H1 (cell line): ENCODE measurements at regions not wholly inside any gene's neighbourhood (a gene's known extent, or its start where the extent isn't known, plus 50 kb on each side); places are given as distances from the start of the nearest gene placed in this dataset.

Source experiments
- CTCF ChIA-PET: fragments of 300-600 bp; sonication (Branson Sonifier 250); formaldehyde crosslinking; loops from one replicate; lab custom pipeline; 2021; ENCODE audit not compliant: partially characterized antibody; lab: Charles Lee
- POLR2A ChIA-PET: fragments of 300-600 bp; sonication (Branson Sonifier 250); formaldehyde crosslinking; loops from one replicate; lab custom pipeline; 2021; ENCODE audit warnings: inconsistent platforms; ENCODE audit not compliant: partially characterized antibody; lab: Charles Lee
- DNase-seq, 2 experiments: peaks; one replicate each; pipeline versions ENCODE4 v3.0.0 to v3.0.0-alpha.2; 2010 to 2022; ENCODE audit warnings: low spot score in 2 of 2, low read depth in 1 of 2, mixed read lengths in 1 of 2
- FAIRE-seq: peaks from 2 replicates; lab custom pipeline; 2011; peaks lifted over from hg19 to GRCh38; lab: Jason Lieb, UNC
- H2AFZ ChIP-seq: 2 replicates; pipeline ENCODE4 v1.8.1; 2012; ENCODE audit warnings: low read length, inconsistent platforms
- H2AK5ac ChIP-seq: 2 replicates; pipeline ENCODE4 v1.6.1; 2013; ENCODE audit warnings: low read depth, low read length
- H2BK120ac ChIP-seq: replicated peaks from 2 replicates; pipeline ENCODE3; 2013; ENCODE audit warnings: low read depth, low read length, inconsistent platforms
- H2BK12ac ChIP-seq: 2 replicates; pipeline ENCODE4 v1.6.1; 2013; ENCODE audit warnings: low read depth, low read length
- H2BK15ac ChIP-seq: 2 replicates; pipeline ENCODE4 v1.6.1; 2013; ENCODE audit warnings: low read length
- H2BK20ac ChIP-seq: 2 replicates; pipeline ENCODE4 v1.6.1; 2013; ENCODE audit warnings: low read length
- H2BK5ac ChIP-seq: 2 replicates; pipeline ENCODE4 v1.6.1; 2013; ENCODE audit warnings: low read depth, low read length
- H3K14ac ChIP-seq: 2 replicates; pipeline ENCODE4 v1.6.1; 2013; ENCODE audit warnings: inconsistent platforms; ENCODE audit not compliant: insufficient read length
- H3K18ac ChIP-seq: 2 replicates; pipeline ENCODE4 v1.6.1; 2013; ENCODE audit warnings: low read length; ENCODE audit errors: extremely low read depth
- H3K23ac ChIP-seq: 2 replicates; pipeline ENCODE4 v1.6.1; 2013; ENCODE audit warnings: inconsistent platforms; ENCODE audit not compliant: insufficient read length
- H3K23me2 ChIP-seq: 2 replicates; pipeline ENCODE4 v1.6.1; 2013; ENCODE audit warnings: low read depth, low read length
- H3K27ac ChIP-seq: 2 replicates; pipeline ENCODE4 v1.6.1; 2011; ENCODE audit warnings: low read depth, low read length, inconsistent platforms
- H3K27me3 ChIP-seq, 4 experiments: replicated peaks in 1 of 4; 1 replicate in 1 of 4; 2 replicates in 3 of 4; pipeline versions ENCODE4 v1.6.1 to v1.8.1; 2011 to 2013; ENCODE audit warnings: low read length in 3 of 4, mild to moderate bottlenecking in 3 of 4, inconsistent platforms in 2 of 4, mixed read lengths in 2 of 4, moderate library complexity in 1 of 4; ENCODE audit not compliant: control insufficient read depth in 3 of 4, insufficient read depth in 3 of 4; ENCODE audit errors: extremely low read depth in 1 of 4
- H3K36me3 ChIP-seq, 4 experiments: 2 replicates each; pipeline versions ENCODE4 v1.6.1 to v1.8.1; 2011 to 2013; ENCODE audit warnings: mild to moderate bottlenecking in 4 of 4, low read length in 3 of 4, moderate library complexity in 2 of 4, control low read depth in 1 of 4, inconsistent platforms in 1 of 4; ENCODE audit not compliant: insufficient read depth in 4 of 4, control insufficient read depth in 2 of 4
- H3K4ac ChIP-seq: replicated peaks from 2 replicates; pipeline ENCODE3; 2013; ENCODE audit warnings: low read length, low read depth, mixed read lengths, inconsistent platforms; ENCODE audit not compliant: insufficient read length
- H3K4me1 ChIP-seq, 4 experiments: replicated peaks in 1 of 4; 1 replicate in 1 of 4; 2 replicates in 3 of 4; pipeline versions ENCODE4 v1.6.1 to v1.8.1; 2011 to 2013; ENCODE audit warnings: low read length in 3 of 4, inconsistent platforms in 2 of 4, mixed read lengths in 1 of 4; ENCODE audit not compliant: insufficient read depth in 4 of 4, control insufficient read depth in 3 of 4
- H3K4me2 ChIP-seq, 2 experiments: 2 replicates each; pipeline versions ENCODE4 v1.6.1 to v1.8.1; 2011 to 2013; ENCODE audit warnings: low read depth in 2 of 2, low read length in 2 of 2, control low read depth in 1 of 2, inconsistent platforms in 1 of 2, mild to moderate bottlenecking in 1 of 2; ENCODE audit not compliant: insufficient read depth in 1 of 2
- H3K4me3 ChIP-seq, 4 experiments: fragments of 200-600, 300-600 bp in 1 of 4; sonication (generic), shearing (Covaris generic), sonication (Bioruptor Twin) in 1 of 4; 2 replicates each; pipeline versions ENCODE4 v1.5.1 to v1.8.1; 2011 to 2016; ENCODE audit warnings: low read length in 4 of 4, low read depth in 3 of 4, control low read depth in 2 of 4, inconsistent platforms in 2 of 4, mild to moderate bottlenecking in 2 of 4, mixed read lengths in 1 of 4, moderate library complexity in 1 of 4; ENCODE audit not compliant: insufficient read depth in 2 of 4; ENCODE audit errors: extremely low read depth in 1 of 4
- H3K56ac ChIP-seq: replicated peaks from 2 replicates; pipeline ENCODE3; 2013; ENCODE audit warnings: low read depth, mild to moderate bottlenecking, mixed read lengths, low read length, inconsistent platforms; ENCODE audit not compliant: insufficient read length
- H3K79me1 ChIP-seq: 2 replicates; pipeline ENCODE4 v1.6.1; 2013; ENCODE audit warnings: low read depth, low read length, control low read depth
- H3K79me2 ChIP-seq, 2 experiments: 2 replicates each; pipeline versions ENCODE4 v1.6.1 to v1.8.1; 2012 to 2013; ENCODE audit warnings: low read length in 2 of 2, mild to moderate bottlenecking in 2 of 2, inconsistent platforms in 1 of 2; ENCODE audit not compliant: insufficient read depth in 2 of 2, control insufficient read depth in 1 of 2
- H3K9ac ChIP-seq, 4 experiments: replicated peaks in 1 of 4; 1 replicate in 1 of 4; 2 replicates in 3 of 4; pipeline versions ENCODE4 v1.6.1 to v1.8.1; 2011 to 2013; ENCODE audit warnings: low read depth in 3 of 4, low read length in 3 of 4, control low read depth in 2 of 4, mild to moderate bottlenecking in 2 of 4, moderate library complexity in 2 of 4, inconsistent platforms in 1 of 4; ENCODE audit errors: extremely low read depth in 1 of 4
- H3K9me3 ChIP-seq, 2 experiments: 2 replicates each; pipeline versions ENCODE4 v1.6.1 to v1.8.1; 2012 to 2013; ENCODE audit warnings: mild to moderate bottlenecking in 2 of 2, moderate library complexity in 2 of 2, control low read depth in 1 of 2, inconsistent platforms in 1 of 2, low read depth in 1 of 2, low read length in 1 of 2, mixed read lengths in 1 of 2; ENCODE audit not compliant: insufficient read depth in 2 of 2
- H4K20me1 ChIP-seq, 2 experiments: replicated peaks in 1 of 2; 2 replicates each; pipeline versions ENCODE3 to v1.8.1; 2011 to 2013; ENCODE audit warnings: inconsistent platforms in 2 of 2, low read length in 2 of 2, mild to moderate bottlenecking in 1 of 2; ENCODE audit not compliant: insufficient read depth in 2 of 2, control insufficient read depth in 1 of 2
- H4K5ac ChIP-seq: 2 replicates; pipeline ENCODE4 v1.6.1; 2013; ENCODE audit warnings: low read length, low read depth, mixed read lengths, inconsistent platforms; ENCODE audit not compliant: insufficient read length
- H4K8ac ChIP-seq: 2 replicates; pipeline ENCODE4 v1.8.0; 2013; ENCODE audit warnings: mild to moderate bottlenecking, moderate library complexity, low read length, inconsistent platforms; ENCODE audit not compliant: insufficient read depth; ENCODE audit errors: extremely low read depth
- H4K91ac ChIP-seq: replicated peaks from 2 replicates; pipeline ENCODE3; 2013; ENCODE audit warnings: low read length, mixed read lengths, inconsistent platforms; ENCODE audit not compliant: insufficient read length
- CBX5 ChIP-seq: fragments of 300-800, 300-1000 bp; sonication (generic); IDR thresholded peaks from 2 replicates; pipeline ENCODE4 v1.7.1; 2016; ENCODE audit warnings: antibody characterized with exemption, low read length, low read depth
- GABPA ChIP-seq: IDR thresholded peaks from 2 replicates; pipeline ENCODE4 v1.6.1; 2011; ENCODE audit warnings: mild to moderate bottlenecking, low read length, moderate library complexity, borderline replicate concordance; ENCODE audit not compliant: insufficient read depth
- GTF2F1 ChIP-seq: IDR thresholded peaks from 2 replicates; pipeline ENCODE4 v1.6.1; 2012; ENCODE audit warnings: low read depth, low read length, improper control_type of control experiment, borderline replicate concordance
- WGBS, 2 experiments: shearing (Covaris generic) in 1 of 2; methylation state at CpG; one replicate each; pipeline versions ENCODE4 v1.1.6 to v1.1.7; 2013 to 2015; ENCODE audit warnings: low lambda C conversion rate in 2 of 2, mixed read lengths in 2 of 2, inconsistent platforms in 1 of 2, low coverage in 1 of 2, missing lambda C conversion rate in 1 of 2; ENCODE audit not compliant: insufficient replicate concordance in 2 of 2, insufficient coverage in 1 of 2, insufficient read length in 1 of 2; ENCODE audit errors: extremely low coverage in 1 of 2, missing lambda C conversion rate in 1 of 2; 5-methylcytosine and 5-hydroxymethylcytosine counted together

DNA sequence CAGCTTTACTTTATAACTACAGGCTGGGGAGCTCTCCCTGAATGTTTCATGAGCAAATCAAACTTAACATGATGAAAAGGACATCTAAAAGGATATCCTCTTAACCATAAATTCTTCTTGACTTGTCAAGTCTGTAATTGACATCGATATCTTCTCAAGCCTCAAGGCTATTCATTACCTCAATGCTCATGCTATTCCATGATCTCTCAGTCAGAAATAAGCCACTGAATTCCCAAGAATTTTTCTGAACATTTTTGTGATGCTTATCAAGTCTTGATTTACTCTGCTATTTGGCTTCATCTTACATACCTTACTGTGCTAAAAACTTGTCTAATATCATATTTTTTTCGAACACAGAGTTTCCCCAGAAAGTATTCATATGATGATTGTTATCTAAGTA is 433.4 kb downstream of the PDGFC start:
- TF ChIP-seq CBX5: no peak
- no peak for TF ChIP-seq GTF2F1
- no peak for TF ChIP-seq GABPA
- no peaks in the 10 kb centered on the region for H3K4me1 ChIP-seq

More for the DNA sequence above, 433.4 kb downstream of the PDGFC start:
- Histone ChIP-seq H3K4me2 (no peak overlapping the region), H4K20me1 (no peaks in the 10 kb centered on the region), H3K36me3 (no peaks in the 10 kb centered on the region), H3K79me1 (no peaks in the 10 kb centered on the region), H3K9ac (no peak overlapping the region), H2BK12ac (no peak overlapping the region), H4K5ac (no peak overlapping the region), H3K14ac (no peak overlapping the region), H3K56ac (no peak overlapping the region), H4K91ac (no peak overlapping the region), H3K4ac (no peak overlapping the region), H2BK120ac (no peak overlapping the region), H3K18ac (no peak overlapping the region), H2BK20ac (no peak overlapping the region), H3K9me3 (no peaks in the 10 kb centered on the region), H3K27ac (no peak overlapping the region), H2AFZ (no peak overlapping the region), H3K79me2 (no peaks in the 10 kb centered on the region), H3K4me3 (no peak overlapping the region), H2BK15ac (no peak overlapping the region), H4K8ac (no peak overlapping the region), H2AK5ac (no peak overlapping the region), H2BK5ac (no peak overlapping the region), H3K23ac (no peak overlapping the region), H3K27me3 (no peaks in the 10 kb centered on the region), H3K23me2 (no peaks in the 10 kb centered on the region)
- ChIA-PET POLR2A (no interaction called here), CTCF (interaction anchor here (0.6 to 0.8 kb wide), 2 partner anchors 15 to 244 kb away, joined by 3 to 4 read pairs; no protein-coding TSS in a partner anchor)
- WGBS, 2 experiments: 88% methylated on average over 2 of the region's 2 CpGs; no CpG with 5 or more reads in 1 of the 2 experiments
- DNase-seq (no peak), FAIRE-seq (no peak)
